NCI-H748 (cell line): ENCODE measurements at regions not wholly inside any gene's neighbourhood (a gene's known extent, or its start where the extent isn't known, plus 50 kb on each side); places are given as distances from the start of the nearest gene placed in this dataset.
"Not testable (repeated sequence)": the region's sequence is repeated elsewhere in the genome, so short reads cannot be mapped to it uniquely, and the experiment has no call there.

Source experiments
- DNase-seq: peaks from one replicate; lab custom pipeline; 2025; ENCODE audit not compliant: unreplicated experiment; lab: John Stamatoyannopoulos, UW

DNA sequence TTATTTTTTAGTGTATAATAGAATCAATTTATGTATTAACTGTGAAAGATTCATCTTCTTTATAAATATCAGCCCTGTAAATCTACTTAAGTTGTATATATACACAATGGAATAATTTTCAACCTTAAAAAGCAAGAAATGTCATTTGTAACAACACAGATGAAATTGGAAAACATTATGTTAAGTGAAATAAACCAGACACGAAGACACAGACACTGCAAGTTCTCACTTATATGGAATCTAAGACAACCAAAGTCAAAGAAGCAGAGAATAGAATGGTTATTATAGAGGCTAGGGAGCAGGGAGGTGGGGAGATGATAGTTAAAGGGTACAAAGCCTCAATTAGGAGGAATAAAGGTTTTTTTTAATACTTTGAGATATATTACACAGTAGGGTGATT lies 1404.4 kb downstream of the HACE1 start:
- no peak for DNase-seq

DNA sequence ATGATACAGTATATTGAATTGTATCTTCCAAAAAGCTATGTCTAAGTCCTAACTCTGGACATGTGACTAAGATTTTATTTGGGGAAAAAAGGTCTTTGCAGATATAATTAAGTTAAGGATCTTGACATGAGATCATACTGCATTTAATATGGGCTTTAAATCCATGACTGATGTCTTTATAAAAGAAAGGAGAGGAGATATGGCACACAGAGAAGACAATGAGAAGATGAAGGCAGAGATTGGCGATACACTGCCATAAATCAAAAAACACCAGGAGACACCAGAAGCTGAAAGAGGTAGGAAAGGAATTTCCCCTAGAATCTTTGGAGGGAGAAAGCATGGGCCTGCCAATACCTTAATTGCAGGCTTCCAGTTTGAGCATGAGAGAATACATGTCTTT lies 1450.2 kb downstream of the HACE1 start:
- DNase-seq: no peak

DNA sequence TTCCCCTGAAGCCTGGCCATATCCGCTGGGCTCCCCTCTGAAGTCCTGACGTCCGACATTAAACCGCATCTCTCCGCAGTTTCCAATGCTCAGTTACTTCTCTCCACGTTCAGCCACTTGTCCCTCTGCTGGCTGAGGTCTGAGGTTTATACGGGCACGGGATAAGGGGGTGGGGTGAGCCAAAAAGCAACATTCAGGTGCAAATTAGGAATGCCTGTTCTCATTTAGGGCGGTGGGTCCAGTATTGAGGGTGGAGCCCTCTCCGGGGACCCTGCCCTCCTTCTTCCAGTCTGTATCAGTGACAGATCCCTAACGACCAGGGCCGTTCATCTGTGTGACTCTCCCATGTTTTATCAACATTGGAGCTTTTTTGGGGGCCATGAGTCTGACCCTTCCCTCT lies 1454.4 kb downstream of the HACE1 start:
- no peak for DNase-seq

DNA sequence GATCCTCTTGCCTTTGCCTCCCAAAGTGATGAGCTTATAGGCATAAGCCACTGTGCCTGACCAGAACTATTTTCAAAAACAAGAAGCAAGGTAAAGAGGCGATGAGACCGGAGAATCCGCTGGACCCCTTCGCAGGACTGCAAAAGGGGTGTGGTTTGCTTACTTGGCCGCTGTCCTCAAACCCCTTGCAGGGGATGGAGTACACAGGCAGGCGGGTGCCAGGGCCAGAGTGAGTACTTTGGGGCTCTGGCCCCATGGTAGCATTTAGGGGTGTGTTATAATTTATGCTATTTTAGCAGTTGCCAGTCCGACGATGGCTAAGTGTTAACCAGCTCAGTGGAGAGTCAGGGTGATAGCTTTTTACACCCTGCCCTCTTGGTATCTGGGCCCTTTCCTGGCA lies 1454.9 kb downstream of the HACE1 start:
- DNase-seq: no peak

DNA sequence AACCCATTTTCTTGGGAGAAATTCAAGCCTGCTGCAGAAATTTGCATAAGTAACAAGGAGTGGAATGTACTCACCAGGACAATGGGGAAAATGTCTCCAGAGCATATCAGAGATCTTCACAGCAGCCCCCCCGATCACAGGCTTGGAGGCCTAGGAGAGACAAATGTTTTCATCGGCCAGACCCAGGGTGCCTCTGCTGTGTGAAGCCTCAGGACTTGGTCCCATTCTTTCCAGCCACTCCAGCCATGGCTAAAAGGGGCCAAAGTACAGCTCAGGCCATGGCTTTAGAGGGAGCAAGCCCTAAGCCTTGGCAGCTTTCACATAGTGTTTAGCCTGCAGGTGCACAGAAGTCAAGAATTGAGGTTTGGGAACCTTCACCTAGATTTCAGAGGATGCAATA lies 1463.0 kb downstream of the HACE1 start:
- DNase-seq: no peak

DNA sequence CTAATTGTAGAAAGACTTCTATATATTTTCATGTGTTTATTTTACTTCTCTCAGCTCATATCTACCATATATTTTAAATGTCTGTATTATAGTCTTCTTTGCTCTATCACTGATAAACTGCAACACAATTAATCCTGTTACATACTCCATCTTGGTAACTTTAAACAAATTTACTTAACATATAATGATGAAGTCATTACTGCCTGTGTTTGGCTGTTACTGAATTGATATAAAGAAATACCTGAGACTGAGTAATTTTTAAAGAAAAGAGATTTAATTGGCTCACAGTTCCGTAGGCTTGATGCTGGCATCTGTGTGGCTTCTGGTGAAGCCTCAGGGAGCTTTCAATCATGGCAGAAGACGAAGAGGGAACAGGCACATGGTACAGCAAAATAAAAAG lies 1480.4 kb downstream of the HACE1 start:
- no peak for DNase-seq

DNA sequence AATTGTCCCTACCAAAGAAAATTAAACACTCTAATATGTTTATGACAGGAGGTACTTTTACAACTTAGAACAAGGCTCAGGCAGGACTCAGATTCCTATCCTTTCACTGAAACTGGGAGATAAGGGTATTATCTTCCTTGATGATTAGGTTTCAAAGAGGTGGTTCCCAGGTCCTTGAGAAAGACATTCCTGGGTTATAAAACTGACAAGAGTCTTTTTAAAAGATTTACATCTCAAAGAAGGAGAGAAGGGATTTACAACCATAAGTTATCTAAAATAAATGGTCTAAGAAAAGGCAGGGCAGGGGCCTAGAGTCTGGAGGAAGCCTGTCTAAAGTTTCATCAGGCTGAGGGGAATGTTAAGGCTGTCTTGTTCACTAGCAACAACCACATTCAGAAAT lies 1492.5 kb downstream of the HACE1 start:
- DNase-seq: no peak

DNA sequence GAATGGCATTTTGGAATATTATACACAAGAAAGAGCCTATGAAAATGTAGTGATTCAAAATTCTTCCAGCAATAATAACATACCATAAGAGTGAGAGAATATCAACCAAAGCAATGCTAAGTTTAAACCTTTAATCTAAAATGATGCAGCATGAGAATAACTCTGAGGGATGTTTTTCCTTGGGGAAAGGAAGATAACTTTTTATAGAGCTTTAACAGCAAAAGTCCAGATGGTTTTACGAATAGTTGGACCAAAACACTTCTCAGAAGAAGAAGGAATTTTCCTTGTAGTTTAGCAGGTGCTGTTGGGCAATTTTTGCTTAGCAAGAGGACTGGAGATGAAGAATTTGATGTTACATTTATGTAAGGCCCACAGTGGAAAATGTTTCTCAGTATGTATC lies 1503.2 kb downstream of the HACE1 start:
- no peak for DNase-seq

DNA sequence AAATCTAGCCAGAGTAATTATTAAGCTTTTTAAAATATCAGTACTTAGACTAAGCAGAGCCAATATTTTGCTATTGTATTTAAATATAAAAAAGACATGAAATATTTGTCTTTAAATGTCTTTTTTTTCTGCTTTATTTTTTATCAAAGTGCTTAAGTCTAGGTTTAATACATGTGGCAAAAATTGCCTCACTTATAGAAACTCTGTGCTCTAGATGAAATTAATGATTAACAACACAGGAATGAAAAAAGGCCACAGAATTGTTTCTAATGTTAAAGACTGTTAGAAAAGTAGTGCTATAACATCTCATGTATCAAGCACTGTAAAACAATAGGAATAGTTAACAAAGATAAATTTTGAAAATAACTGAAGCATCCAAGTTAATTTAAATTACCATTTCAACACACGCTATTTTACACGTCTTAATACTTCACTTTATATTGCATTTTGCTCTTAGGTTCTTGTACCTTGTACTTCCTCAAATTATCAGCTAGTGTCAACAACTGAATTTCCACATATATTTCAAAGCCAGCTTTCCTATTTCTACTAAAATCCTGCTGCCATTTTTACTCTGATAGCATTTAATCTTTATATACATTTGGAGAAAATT lies 1515.1 kb downstream of the HACE1 start:
- no peak for DNase-seq

DNA sequence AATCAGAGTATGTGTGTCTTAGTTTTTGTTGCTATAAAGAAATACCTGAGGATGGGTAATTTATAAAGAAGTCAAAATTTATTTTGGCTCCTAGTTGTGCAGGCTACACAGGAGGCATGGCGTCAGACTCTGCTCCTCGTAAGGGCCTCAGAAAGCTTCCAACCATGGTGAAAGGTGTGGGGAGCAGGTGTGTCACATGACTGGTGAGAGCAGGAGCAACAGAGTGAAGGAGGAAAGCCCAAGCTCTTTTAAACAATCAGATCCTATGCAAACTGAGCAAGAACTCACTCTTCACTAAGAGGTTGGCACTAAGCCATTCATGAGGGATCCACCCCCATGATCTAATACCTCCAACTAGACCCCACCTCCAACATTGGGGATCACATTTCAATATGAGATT lies 1524.3 kb downstream of the HACE1 start:
- peak; percentile 52 for DNase-seq

DNA sequence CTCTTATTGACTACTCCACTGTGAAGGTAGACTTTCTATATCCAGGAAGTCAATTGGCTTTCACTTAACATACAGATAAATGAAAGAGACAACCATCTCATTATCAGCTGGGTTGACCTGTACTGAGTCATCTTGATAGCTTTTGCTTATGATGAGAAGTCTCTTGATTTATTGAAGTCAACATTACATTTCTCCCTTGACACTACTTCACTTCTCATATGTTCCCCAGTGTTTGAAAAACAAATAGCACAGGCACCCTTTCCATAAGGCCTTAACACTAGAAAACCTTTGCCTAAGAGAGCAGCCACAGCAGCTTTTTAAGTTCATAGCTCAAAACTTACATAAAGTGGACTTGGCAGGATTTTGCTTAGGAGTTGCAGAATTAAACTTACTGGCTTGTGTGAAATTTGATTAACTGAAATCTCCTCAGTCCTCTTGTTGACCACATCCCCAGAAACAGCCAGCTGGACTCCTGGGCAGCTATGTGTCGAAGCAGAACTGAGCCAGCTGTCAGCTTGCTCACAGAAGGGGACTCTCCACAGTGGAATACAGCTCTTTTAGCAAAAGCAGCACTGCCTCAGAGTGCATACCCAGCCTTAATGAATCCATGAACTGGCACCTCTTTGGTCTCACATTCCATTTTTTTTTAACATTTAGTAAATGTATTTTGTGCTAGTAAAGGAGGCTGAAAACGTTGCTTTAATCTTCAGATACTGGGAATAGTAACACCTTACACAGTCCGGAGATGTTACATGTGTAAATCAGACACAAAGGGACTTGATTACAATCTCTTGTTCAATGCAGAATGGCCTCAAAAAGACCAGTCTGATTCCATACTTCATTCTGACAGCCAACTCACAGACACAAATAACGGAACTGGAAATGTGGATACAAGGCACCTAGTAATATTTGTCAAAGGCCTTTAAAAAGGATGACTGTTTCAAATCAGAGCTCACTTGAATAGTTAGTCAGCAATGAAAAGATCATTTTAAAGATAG lies 1532.7 kb downstream of the HACE1 start:
- DNase-seq: no peak

DNA sequence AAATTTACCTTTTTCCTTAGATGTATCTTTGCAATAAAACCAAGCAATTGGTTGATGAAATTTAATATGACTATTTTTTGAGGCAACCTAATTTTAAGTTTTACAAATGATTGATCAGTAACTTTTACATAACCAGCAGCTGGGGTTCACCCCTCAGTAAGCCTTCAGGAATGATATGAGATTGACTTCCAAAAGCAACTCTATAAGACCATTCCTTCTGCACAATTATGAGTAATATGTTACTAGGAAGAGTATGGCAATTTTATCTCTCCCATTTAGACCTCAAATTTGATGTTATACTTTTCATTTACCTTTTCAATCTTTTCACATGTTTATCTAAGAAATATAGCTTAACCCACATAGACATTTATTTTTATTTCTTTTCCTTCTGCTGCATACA lies 1546.3 kb downstream of the HACE1 start:
- DNase-seq: no peak

DNA sequence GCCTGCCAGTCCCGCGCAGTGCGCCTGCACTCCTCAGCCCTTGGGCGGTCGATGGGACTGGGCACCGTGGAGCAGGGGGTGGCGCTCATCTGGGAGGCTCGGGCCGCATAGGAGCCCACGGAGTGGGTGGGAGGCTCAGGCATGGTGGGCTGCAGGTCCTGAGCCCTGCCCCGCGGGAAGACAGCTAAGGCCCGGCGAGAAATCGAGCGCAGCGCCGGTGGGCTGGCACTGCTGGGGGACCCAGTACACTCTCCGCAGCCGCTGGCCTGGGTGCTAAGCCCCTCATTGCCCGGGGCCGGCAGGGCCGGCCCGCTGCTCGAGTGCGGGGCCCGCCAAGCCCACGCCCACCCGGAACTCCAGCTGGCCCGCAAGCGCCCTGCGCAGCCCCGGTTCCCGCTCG lies 1565.3 kb downstream of the HACE1 start:
- DNase-seq: not testable (repeated sequence)

DNA sequence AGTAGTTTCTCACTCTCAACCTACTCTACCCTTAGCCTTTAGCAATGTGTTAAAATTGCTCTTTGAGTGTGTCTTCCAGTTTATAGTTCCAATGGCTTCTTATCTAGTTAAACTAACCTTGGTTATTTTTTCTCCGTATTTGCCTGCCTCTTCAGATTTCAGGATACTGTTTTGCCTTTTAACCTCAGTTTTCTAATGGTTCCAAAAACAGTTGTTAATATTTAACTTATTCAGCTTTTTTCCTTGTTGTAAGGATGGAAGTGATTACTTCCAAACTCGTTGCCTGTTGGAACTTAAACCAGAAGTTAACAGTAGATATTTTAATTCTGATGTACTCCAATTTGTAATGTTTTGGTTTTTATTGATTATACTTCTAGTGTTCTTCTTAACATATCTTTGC lies 1574.9 kb downstream of the HACE1 start:
- no peak for DNase-seq

DNA sequence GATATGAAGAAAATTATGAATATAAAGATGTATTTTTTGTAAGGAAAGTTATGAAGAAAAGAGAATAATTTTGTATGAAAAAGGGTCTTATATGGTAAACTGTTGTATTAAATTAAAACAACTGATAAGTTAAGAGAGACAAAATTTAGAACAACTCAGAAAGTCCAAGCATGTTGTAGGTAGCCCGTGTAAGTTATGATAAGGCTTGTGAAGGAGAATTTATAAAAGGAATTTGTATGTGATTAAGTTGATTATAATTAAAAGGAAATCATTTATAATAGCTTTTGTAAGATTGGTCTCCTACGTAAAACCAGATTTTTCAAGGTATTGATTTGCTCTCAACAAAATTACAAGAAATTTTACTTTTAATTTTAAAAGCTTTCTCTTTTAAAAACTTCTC lies 1579.3 kb downstream of the HACE1 start:
- no peak for DNase-seq

DNA sequence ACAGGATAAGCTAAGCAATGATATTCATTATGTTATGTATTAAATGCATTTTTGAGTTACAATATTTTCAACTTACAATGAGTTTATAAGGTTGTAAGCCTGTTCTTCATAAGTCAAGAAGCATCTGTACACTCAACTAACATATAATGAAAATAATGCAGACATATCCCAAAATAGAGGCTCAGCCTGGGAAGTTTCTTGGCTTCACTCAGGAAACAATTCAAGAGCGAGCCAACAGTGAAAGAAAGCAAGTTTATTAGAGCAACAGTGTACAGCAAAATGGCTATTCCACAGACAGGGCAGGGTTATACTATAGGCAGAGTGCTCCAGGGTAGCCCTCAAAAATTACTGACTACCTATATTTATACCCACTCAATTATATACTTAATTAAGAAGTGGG lies 1581.8 kb downstream of the HACE1 start:
- DNase-seq: no peak

DNA sequence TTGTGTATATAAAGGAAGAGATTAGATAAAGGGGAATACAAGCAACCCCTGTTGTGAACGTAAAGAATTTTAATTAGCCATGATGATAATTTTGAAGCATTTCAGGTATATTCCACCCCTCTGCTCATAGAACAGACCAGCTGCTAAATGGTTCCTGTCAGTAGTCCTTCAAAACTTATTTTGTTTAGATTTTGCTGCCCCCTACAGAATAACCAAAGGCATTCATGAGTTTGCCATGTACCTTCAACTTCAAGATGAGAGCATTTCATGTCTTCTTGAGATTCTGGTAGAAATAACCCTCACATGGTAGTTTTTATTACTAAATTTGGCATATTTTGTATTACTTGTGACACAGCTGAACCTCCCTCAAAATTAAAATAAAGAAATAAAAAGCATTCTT lies 1586.7 kb downstream of the HACE1 start:
- DNase-seq: peak; percentile 78

DNA sequence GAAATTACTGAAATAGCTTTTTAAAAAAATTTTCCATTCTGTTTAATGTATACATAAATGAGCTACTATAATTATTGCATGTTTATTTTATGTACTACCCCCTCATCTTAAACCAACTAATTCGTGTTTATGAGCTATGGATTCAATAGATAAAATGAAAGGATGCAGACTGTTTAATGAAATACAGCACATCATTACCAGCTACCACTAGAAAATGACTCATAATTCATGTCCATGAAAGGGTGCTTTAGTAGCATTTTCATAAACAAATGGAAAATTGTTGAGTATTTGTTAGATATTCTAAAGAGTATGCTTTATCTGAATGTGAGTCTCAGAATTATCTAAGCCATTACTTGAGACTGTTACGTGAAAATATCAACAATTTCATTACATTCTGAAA lies 1590.1 kb downstream of the HACE1 start:
- peak; percentile 4 for DNase-seq

DNA sequence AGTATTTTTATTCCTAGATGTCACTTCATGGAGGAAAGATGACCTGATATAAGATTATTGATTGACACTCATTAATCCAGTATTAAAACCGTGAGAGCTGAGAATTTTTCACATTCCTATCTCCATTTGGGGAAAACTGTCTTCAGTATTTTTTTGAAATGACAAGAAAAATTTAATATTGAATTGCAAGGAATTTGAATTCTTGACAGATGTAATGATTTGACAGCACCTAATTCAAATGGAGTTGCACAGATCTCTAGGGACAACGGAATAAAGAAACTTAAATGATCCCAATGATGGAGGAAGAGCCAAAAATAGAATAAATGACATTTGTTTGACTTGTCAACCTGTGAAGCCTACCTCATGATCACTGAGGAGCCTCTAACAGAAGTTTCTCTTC lies 1591.4 kb downstream of the HACE1 start:
- no peak for DNase-seq

DNA sequence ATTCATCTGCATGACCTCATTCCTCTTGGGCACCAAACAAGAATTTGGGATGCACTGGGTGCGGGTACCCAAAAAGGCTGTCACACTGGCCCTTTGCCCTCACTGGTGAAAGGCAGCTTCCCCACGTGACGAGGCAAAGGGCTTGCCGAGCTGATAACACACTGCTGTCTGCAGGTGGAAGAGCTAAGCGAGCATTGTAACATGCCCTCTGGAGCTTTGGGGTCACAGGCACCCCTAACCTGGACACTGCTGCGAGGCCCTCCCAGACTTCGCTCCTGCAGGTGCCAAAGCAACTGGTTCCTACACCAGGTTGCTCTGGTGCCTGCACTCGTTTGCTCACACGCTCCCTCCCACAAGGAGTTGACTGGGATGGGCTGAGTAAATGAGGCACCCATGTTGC lies 1595.7 kb downstream of the HACE1 start:
- DNase-seq: no peak

DNA sequence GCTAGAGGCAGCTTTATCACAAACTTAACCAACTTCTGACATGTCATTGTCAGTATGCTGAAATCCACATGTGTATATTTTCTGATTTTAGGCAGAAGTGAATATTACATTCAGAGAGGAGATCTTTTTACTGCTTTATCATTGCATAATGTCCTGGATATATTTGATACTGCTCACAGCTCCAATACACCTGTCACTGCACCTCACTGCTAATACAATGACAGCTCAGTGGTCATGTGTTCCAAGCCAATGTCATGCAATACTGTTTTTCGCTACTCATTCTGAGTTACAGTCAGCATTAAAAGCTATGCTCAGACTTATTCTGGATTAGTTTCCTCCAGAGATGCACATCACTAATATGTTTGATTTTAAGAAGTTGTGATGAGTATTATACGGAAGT lies 1604.6 kb downstream of the HACE1 start:
- DNase-seq: no peak

DNA sequence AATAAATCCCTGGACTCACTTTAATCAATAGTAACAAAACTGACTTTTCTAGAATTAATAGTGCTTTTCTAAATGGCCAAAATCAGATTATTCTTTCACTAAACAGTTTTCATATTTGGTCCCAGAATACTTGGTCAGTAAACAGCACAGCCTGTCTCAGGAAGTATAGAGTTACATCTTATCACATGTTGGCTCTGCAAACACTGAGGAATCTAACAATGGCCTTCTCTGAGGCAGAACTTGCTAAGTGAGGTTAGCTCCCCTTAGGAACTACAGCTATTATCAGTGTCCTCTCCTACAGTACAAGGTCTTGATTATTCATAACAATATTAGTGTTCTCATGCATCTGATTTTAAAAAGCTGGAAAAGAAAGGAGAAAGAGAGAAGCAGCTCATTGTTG lies 1622.8 kb downstream of the HACE1 start:
- peak; percentile 47 for DNase-seq

DNA sequence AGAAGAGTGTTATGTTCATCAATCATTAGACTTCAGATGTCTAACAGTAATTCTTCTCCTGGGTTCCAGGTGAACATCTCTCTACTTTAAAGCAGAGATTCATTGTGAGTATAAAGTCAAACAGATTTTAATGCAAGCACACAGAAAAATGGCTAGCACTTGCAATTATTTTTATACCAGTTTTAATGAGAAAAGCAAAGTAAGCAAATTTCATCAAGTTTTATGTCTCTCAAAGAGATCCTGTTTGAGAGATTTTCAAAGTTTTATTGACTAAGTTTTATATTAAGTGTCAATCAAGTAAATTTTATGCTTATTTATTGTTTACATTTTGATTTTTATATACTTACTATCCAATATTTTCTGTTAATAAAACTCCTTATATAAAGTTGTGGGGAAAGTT lies 1628.5 kb downstream of the HACE1 start:
- DNase-seq: no peak
